Gastroesophageal sphincter (tissue), 3 donors: ENCODE measurements at regions not wholly inside any gene's neighbourhood (a gene's known extent, or its start where the extent isn't known, plus 50 kb on each side); places are given as distances from the start of the nearest gene placed in this dataset.

Source experiments
- CTCF ChIP-seq, 4 experiments: fragments of 200-600 bp in 2 of 4; fragments of 450-650 bp in 2 of 4; sonication (generic) in 1 of 4; IDR thresholded peaks; one replicate each; pipeline ENCODE4 v1.5.1; 2017 to 2019; ENCODE audit warnings: antibody characterized with exemption in 4 of 4, mild to moderate bottlenecking in 2 of 4, moderate library complexity in 2 of 4
- POLR2AphosphoS5 ChIP-seq: sonication (generic); formaldehyde crosslinking; IDR thresholded peaks from one replicate; pipeline ENCODE4 v1.6.1; 2017; ENCODE audit warnings: antibody characterized with exemption

DNA sequence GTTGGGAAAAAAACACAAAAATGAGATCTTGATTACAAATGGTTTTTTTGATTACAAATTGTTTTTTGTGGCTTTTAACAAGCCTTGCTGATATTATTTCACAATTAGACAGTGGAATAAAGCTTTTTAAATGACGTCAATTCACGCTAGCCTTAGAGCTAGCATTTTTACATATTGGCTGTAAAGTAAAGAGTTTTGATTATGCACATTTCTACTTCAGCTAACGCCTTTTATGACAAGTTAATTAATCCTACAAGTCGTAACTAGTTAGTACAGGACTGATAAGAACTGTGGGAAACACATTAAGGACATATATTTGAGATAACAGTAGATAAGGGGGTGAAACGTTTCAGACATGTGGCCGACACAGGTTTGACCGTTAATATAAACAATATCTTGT lies 95.7 kb upstream of the ATXN3L start:
- TF ChIP-seq POLR2AphosphoS5: no peak
- TF ChIP-seq CTCF (IDR thresholded peaks at IDR 0.05): no peak
